ENCODE measurements at regions not wholly inside any gene's neighbourhood (a gene's known extent, or its start where the extent isn't known, plus 50 kb on each side); places are given as distances from the start of the nearest gene placed in this dataset.

DNA sequence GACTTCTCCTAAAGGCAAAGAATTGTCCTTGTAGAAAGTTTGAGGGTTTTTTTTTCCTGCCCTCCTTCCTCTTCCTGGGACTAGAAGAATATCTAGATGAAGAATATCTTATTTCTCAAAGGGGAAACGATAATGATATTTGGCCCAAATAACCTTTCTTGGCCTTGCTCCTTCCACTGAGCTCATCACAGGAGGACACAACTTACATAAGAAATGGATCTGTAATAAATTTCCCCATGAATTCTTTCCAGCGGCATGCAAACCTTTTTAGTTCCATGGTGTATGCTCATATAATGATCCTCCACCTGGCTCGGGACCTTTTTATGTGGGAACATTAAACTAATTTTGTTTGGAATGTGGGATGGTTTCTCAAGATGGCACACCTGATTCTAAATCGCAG, 304.4 kb downstream of the DMRT2 start:
- DNase-seq (ENCODE audit: low read depth) = no peak
- no peak for TF ChIP-seq POLR2A (IDR thresholded peaks at IDR 0.05; ENCODE audit: extremely low read depth, insufficient read length)
- TF ChIP-seq, protein P1, sequence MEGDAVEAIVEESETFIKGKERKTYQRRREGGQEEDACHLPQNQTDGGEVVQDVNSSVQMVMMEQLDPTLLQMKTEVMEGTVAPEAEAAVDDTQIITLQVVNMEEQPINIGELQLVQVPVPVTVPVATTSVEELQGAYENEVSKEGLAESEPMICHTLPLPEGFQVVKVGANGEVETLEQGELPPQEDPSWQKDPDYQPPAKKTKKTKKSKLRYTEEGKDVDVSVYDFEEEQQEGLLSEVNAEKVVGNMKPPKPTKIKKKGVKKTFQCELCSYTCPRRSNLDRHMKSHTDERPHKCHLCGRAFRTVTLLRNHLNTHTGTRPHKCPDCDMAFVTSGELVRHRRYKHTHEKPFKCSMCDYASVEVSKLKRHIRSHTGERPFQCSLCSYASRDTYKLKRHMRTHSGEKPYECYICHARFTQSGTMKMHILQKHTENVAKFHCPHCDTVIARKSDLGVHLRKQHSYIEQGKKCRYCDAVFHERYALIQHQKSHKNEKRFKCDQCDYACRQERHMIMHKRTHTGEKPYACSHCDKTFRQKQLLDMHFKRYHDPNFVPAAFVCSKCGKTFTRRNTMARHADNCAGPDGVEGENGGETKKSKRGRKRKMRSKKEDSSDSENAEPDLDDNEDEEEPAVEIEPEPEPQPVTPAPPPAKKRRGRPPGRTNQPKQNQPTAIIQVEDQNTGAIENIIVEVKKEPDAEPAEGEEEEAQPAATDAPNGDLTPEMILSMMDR (IDR thresholded peaks at IDR 0.05; ENCODE audit: low read depth, low read length) = no peak
- no peak for TF ChIP-seq MYC (IDR thresholded peaks at IDR 0.05; ENCODE audit: low read depth, low read length)
- TF ChIP-seq, protein P2, sequence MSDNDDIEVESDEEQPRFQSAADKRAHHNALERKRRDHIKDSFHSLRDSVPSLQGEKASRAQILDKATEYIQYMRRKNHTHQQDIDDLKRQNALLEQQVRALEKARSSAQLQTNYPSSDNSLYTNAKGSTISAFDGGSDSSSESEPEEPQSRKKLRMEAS (IDR thresholded peaks at IDR 0.05; ENCODE audit: low read depth, low read length) = no peak
- H3K4me3 ChIP-seq (ENCODE audit: low read depth, low read length) = no peak overlapping the region

DNA sequence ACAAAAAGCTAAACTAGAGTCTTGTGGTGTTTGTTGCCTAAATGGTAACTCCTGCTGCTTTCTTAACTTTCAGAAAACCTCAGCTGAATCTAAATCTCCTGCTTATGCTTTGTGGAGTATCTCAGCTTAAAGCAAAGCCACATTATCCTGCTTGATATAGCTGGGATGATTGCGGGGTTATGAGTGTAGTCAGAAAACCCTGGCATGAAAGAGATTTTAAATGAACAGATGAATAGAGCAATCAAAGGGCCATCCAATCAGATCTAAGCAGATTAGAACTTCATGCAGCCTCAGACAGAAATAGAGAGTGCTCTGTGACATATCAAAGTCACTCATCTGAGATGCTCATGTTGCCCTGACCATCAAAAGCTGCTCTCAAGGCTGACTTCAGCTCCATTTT, 305.5 kb downstream of the DMRT2 start:
- no peak overlapping the region for H3K4me3 ChIP-seq (ENCODE audit: low read depth, low read length)
- DNase-seq (ENCODE audit: low read depth) = no peak
- TF ChIP-seq, protein P2 (IDR thresholded peaks at IDR 0.05; ENCODE audit: low read depth, low read length) = no peak
- TF ChIP-seq MYC (IDR thresholded peaks at IDR 0.05; ENCODE audit: low read depth, low read length) = no peak
- no peak for TF ChIP-seq POLR2A (IDR thresholded peaks at IDR 0.05; ENCODE audit: extremely low read depth, insufficient read length)
- TF ChIP-seq, protein P1 (IDR thresholded peaks at IDR 0.05; ENCODE audit: low read depth, low read length) = no peak

DNA sequence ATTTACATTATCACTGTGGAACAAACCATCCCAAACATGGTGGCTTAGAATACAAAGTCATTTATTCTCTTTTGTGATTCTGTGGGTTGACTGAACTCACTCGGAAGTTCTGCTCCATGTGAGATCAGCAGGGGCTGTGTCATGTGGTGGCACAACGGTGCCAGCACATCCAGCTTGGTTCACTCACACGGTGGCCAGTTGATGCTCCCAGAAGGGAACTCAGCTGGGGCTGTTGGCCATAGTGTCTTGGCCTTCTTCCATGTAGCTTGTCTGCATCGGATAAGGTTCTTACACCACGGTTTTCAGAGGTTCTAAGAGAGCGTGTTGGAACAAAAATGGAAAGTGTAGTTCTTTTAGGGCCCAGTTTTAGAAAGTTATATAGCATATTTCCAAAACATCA, 312.7 kb downstream of the DMRT2 start:
- TF ChIP-seq MYC (IDR thresholded peaks at IDR 0.05; ENCODE audit: low read depth, low read length) (no peak), POLR2A (IDR thresholded peaks at IDR 0.05; ENCODE audit: extremely low read depth, insufficient read length) (no peak)
- TF ChIP-seq, protein P2 (IDR thresholded peaks at IDR 0.05; ENCODE audit: low read depth, low read length) = no peak
- TF ChIP-seq, protein P1 (IDR thresholded peaks at IDR 0.05; ENCODE audit: low read depth, low read length) = no peak
- DNase-seq (ENCODE audit: low read depth) = no peak
- no peak overlapping the region for H3K4me3 ChIP-seq (ENCODE audit: low read depth, low read length)

DNA sequence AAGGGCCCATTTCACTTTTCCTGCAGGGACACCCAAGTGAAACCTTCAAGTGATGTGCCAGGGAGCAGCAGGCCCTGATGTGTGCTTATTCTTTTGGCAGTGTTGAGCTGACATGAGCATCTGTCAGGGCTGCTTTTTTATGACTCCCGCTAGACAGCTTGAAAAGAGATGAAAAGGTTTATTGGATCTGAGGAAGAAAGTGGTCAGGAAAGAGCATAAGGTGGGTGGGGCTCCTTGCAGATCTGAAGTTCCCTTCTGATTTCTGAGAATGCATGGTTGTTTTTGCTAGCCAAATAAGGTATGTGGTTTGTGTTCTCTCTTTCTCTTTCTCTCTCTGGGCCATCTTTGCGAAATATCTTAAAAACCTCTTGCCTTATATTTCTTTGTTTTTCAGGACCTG, 316.1 kb downstream of the DMRT2 start:
- TF ChIP-seq POLR2A (IDR thresholded peaks at IDR 0.05; ENCODE audit: extremely low read depth, insufficient read length) (no peak), MYC (IDR thresholded peaks at IDR 0.05; ENCODE audit: low read depth, low read length) (no peak)
- TF ChIP-seq, protein P2 (IDR thresholded peaks at IDR 0.05; ENCODE audit: low read depth, low read length) = no peak
- TF ChIP-seq, protein P1 (IDR thresholded peaks at IDR 0.05; ENCODE audit: low read depth, low read length) = no peak
- DNase-seq (ENCODE audit: low read depth) = no peak
- no peak overlapping the region for H3K4me3 ChIP-seq (ENCODE audit: low read depth, low read length)

DNA sequence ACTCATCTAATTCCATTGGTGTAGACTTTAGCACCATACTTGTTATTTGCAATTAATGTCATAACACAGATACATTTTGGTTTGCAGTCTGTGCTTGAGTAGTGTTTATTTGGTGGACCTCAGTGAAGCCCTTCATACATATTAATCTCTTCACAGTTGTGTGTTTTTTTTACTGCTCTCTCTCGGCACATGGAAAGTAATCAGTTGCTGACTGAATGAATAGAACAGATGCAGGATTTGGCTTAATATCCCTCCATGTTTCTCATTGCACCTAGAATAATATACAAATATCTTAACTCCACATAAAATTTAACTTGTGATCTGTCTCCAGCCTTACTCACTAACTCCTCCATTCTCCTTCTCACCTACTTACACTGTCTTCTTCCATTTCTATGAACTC, 319.1 kb downstream of the DMRT2 start:
- TF ChIP-seq, protein P1 (IDR thresholded peaks at IDR 0.05; ENCODE audit: low read depth, low read length) = no peak
- TF ChIP-seq, protein P2 (IDR thresholded peaks at IDR 0.05; ENCODE audit: low read depth, low read length) = no peak
- TF ChIP-seq MYC (IDR thresholded peaks at IDR 0.05; ENCODE audit: low read depth, low read length) (no peak), POLR2A (IDR thresholded peaks at IDR 0.05; ENCODE audit: extremely low read depth, insufficient read length) (no peak)
- H3K4me3 ChIP-seq (ENCODE audit: low read depth, low read length) = no peak overlapping the region
- no peak for DNase-seq (ENCODE audit: low read depth)

DNA sequence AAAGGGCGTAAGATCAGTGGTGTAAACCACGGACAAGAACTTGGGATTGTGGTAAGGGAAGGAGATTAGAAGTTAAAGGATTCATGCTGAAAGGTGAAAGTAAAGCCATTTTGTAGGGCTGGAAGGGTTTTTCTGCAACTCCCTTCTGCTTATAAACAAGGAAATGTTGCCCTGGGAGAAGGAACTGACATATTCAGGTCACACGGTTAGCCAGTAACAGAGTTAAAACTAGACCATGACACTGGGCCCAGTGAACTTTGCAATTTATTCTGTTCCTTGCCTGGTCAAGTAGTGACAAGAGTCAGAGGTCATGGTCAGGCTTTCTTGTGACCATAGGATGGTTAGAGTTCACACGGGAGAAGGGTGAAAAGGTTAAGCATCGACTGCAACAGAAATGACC, 323.3 kb downstream of the DMRT2 start:
- DNase-seq (ENCODE audit: low read depth) = no peak
- TF ChIP-seq MYC (IDR thresholded peaks at IDR 0.05; ENCODE audit: low read depth, low read length) (no peak), POLR2A (IDR thresholded peaks at IDR 0.05; ENCODE audit: extremely low read depth, insufficient read length) (no peak)
- TF ChIP-seq, protein P1 (IDR thresholded peaks at IDR 0.05; ENCODE audit: low read depth, low read length) = no peak
- TF ChIP-seq, protein P2 (IDR thresholded peaks at IDR 0.05; ENCODE audit: low read depth, low read length) = no peak
- H3K4me3 ChIP-seq (ENCODE audit: low read depth, low read length) = no peak overlapping the region

Data from NB4 (cell line).